GM21825 (cell line): ENCODE measurements at regions not wholly inside any gene's neighbourhood (a gene's known extent, or its start where the extent isn't known, plus 50 kb on each side); places are given as distances from the start of the nearest gene placed in this dataset.
"Not testable (repeated sequence)": the region's sequence is repeated elsewhere in the genome, so short reads cannot be mapped to it uniquely, and the experiment has no call there.

Experiments used
- ATAC-seq: cut with Tn5 transposase; IDR thresholded peaks from one replicate; pipeline ENCODE4 v1.9.1; 2021; ENCODE audit warnings: mild to moderate bottlenecking, moderate library complexity; ENCODE audit not compliant: unreplicated experiment

DNA sequence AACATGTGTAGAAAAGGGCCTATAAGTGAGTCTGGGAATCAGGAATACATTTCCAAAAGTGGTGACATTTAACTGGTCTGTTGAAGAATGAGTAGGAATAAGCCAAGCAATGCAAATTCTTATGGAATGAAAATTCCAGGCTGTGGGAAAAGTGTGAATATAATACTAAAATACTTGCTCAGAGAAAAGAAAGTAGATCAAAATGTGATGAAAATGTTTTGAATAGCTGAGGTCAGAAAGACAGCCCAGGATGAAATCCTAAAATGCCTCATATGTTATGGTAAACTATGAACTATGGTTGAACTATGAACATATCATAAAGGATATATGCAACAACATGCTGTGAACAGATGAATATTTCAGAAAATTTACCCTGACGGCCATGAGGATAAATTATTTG, 688.3 kb upstream of the FAT3 start:
- no peak for ATAC-seq

DNA sequence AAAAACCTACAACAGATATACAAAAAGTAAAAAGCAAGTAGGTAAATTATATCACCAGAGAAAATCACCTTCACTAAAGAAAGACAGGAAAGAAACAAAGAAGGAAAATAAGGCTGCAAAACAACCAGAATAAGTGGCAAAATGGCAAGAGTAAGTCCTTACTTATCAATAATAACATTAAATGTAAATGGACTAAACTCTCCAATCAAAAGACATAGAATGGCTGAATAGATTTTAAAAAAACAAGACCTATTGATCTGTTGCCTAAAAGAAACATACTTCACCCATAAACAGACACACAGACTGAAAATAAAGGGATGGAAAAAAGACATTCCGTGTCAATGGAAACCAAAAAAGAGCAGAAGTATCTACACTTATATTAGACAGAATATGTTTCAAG, 695.7 kb upstream of the FAT3 start:
- no peak for ATAC-seq

DNA sequence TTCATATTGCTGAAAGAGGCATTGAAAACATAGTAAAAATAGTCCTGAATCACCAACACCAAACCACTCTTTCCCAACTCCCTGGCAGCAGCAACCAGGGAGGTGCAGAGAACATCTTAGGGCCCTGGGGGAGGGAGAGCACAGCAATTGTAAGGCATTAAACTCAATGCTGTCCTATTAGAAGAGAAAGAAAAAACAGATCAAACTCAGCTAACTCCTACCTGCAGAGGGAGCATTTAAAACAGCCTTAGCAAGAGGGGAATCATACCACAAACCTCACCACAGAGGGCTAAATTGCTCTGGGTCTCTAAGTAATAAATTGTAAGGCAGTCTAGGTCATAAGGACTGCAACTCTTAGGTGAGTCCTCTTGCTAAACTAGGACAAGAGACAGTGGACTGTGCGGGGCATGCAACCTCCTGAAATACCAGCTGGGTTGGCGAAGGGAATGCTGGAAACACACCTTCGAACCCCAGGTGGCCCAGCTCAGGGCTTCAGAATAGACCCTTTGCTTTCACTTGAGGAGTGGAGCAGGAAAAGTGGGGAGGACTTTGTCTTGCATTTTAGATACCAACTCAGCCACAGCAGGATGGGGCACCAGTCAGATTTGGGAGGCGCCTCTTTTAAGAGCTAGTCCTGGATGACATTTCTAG, 697.1 kb upstream of the FAT3 start:
- ATAC-seq: no peak

DNA sequence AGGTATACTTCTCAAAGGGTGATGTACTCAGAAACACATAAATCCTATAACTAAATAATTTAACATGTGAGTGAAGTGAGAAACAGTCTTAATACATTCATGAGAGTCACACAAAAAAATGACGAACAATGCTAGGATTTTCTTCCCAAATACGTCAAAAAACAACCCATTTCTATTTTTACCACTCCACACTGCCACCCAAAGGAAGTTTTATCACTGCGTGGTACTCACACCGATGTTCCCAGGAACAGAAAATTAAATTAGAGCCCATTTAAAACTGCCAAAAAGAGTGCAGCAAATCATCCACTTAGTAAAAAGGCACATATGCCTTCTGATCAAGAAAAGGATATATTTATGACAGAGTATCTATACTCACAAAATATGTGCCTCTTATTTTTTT, 710.9 kb upstream of the FAT3 start:
- ATAC-seq: no peak

DNA sequence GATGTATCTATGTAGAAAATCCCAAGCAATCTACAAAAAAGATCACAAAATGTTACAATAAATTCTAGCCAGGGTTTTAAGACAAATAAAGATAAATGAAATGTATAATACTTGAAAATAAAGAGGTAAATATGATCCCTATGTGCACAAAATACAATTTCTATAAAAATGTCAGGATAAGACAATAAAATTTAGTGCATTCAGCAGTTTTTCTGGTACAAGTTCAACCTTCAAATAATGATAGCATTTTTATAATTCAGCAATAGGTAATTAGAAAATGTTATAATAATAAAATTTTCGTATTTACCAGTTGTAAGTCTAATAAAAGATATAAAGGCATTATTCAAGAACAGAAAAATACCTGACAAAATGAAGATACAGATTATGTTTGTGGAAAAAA, 726.8 kb upstream of the FAT3 start:
- ATAC-seq: no peak

DNA sequence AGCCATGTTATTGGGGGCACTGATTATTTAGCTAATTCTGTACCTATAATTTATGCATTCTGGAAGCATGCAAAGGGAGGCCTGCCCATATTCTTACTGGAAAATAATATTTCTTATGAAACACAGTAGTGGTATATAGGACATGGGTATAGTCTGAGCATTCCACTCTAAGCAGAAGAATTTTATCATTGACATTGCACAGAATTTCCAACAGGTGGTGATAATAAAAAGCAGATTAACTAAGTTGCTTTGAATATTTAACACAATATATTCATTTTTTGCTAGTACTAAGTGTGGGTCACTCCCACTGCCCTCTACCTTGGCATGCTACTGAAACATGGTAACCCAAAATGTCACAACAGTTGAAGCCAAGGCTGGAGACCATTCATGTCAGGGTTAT, 728.8 kb upstream of the FAT3 start:
- no peak for ATAC-seq

DNA sequence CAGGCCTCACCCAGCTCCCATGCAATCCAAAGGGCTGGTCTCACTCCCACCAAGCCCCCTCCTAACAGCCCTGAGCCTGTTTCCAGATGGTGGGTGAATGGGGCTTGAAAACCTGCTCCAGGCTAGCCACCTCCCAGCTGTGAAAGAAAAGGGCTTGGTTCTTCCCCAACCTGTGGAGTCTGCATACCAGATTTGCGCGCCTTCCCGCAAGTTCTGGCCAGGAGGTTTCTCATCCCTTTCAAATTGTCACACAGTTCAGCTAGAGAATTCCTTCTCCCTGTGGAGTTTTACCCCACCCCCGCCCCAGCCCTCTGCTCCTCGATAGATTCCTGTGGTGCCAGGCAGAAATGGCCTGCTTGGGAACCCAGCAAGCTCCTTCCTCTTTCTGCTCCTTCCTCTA, 734.6 kb upstream of the FAT3 start:
- ATAC-seq: no peak

DNA sequence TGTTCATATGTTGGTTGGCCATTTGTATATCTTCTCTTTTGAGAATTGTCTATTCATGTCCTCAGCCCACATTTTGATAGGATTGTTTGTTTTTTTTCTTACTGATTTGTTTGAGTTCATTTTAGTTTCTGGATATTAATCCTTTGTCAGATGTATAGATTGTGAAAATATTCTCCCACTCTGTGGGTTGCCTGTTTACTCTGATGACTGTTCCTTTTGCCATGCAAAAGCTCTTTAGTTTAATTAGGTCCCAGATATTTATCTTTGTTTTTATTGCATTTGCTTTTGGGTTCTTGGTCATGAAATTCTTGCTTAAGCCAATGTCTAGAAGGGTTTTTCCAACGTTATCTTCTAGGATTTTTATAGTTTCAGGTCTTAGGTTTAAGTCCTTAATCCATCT, 740.7 kb upstream of the FAT3 start:
- not testable (repeated sequence) for ATAC-seq

DNA sequence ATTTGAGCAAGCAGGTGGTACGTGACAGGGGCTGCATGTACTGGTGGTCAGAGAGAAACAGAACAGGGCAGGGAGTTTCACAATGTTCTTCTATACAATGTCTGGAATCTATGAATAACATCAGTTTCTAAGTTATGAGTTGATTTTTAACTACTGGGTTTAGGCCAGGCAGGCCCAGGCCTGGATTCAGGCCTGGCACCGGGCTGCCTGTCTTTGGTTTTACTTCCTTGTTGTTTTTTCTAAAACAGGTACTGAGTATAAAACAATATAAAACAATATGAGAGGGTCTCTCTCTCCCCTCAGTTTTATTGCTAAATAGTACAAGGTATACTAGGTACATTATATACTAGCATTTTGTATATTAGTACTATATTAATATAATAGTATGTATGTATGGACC, 742.7 kb upstream of the FAT3 start:
- ATAC-seq: not testable (repeated sequence)

DNA sequence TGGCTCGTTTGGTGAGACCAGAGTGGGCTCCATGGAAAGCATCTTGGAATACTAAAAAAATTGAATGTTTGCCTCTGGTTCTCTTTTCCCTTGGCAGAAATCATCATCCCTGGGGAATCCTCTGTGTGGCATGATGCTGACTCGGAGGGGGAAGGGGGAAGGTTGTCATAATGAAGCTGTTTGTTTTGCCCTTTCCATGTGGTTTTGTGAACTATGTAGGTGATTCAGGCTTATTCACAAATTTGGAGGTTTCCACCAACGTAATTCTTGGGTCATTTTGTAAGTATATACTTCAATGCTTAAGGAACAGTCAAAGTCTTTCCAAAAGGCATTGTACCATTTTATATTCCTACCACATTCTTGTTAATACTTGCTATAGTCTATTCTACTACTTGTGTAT, 754.0 kb upstream of the FAT3 start:
- ATAC-seq: no peak

DNA sequence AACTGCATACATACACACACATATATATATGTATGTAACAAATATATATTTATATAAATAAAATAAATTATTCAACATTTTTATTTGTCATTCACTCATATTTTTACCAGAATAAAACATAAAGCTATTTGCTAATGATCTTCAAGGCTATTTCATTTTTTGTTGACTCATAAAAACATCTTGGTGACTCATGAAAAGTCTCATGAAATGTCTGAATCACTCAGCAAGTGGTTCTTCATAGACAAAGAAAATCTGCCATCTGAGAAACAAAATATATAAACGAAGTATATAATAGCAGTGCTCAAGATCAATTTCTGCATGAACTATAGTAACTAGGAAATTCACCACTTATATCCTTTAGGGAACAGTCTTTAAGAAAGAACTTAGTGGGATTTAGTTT, 764.8 kb upstream of the FAT3 start:
- ATAC-seq: no peak

DNA sequence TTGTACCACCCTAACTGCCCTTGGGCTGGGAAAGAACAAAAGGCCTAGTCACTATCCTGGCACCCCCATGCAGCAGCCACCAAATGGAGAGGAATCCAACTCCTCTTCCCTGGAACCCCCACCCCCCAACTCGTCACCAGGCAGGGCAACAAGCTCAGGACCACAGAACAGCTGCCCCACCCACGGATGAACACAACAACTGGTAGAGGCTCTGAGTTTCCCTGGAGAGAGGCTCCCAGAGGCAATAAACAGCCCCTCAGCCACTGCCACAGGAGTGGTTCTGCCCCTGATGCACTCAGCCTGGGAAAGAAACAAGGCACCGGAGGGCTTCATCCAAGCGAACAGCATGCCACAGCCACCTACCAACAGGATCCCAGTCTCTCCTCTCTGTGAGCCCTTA, 778.4 kb upstream of the FAT3 start:
- ATAC-seq: no peak

DNA sequence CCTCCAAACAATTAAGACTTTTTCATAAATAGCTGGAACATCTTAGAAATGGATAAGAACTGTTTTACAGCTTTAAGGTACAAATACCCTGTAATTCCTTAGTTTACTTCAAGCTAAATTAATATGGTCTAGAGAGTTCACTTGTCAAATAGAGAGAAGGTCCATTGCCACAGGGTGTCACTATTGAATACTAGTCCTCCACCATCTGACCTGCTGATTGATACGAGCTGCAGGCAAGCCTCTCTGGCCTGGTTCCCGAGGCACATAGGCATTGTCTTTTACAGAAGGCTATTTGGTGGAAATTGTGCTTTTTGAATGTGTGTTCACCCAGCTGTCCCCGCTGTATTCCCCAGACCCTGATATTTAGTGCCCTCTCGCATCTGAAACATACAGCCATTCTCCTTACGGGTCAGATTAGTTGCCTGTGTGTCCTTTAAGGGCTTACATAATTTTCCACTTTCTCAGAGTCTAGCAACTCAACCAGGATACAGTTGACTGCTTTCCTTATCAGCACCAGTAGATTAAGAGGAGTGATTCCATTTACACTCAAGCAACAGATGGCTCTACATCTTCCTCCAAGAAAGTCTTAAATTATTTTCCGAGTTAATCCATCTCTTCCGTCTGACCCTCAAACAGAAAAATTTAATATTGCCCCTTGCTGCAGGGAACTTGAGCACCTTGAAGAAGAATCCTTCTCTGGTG, 788.8 kb upstream of the FAT3 start:
- no peak for ATAC-seq

DNA sequence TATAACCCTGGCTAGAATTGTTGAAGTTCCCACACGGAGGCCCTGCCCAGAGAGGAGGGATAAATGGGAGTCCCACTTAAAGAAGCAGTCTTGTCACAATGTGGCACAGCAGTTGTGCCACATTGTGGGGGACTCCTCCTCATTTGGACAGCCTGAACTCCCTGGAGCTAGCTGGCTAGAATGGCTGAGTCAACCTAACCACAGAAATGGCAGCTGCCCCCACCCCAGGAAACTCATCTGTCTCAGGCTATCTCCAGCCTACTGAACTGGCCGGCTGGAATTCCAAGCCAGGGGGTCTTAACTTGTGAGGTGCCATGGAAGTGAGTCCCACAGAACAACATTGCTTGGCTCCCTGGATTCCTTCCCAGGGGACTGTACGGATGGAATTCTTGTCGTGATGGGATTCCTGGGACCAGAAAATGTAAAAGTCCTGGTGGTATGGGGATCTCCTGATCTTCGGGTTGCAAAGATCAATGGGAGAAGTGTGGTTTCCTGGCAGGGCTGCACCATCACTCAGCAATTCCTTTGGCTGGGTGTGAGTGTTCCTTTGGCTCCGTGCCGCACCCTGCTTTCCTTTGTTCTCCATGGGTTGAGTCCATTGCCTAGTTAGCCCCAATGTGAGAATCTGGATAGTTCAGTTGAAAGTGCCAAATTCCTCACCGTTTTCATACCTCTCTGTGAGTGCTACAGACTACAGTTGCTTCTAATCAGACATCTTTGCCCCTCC, 791.2 kb upstream of the FAT3 start:
- no peak for ATAC-seq

DNA sequence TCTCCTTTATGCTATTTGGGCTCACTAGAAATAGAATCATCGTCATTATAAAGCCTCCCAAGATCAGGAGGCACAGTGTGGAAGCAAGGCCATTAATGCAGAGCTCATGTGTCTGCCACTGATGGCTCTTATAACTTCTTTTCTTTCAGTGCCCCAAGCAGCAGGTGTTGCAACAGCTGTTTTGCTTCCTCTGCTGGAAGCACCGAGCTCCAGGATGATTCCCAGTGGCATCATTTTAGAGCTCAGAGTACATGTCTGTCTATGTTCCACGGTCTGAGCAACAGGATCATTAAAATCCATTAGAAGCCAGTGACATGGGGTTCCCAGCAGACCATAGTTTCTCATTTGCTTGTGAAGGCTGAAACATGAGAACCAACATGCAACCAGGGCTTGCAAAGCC, 803.0 kb upstream of the FAT3 start:
- ATAC-seq: no peak

DNA sequence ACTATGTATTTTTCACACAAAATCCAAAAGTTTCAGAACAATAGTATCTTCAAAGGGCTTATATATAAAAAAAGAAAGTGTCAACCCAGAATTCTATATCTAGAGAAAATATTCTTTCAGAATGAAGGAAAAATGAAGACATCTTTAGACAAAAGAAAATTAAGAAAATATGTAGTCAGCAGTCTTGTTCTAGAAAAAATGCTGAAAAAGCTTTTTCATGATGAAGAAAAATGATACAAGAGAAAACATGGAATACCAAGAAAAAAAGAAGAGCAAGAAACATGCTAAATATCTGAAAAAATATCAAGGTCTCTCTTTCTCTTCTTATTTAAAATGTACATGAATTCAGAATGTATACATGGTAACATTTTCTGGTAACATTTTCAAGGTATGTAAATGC, 816.8 kb upstream of the FAT3 start:
- no peak for ATAC-seq

DNA sequence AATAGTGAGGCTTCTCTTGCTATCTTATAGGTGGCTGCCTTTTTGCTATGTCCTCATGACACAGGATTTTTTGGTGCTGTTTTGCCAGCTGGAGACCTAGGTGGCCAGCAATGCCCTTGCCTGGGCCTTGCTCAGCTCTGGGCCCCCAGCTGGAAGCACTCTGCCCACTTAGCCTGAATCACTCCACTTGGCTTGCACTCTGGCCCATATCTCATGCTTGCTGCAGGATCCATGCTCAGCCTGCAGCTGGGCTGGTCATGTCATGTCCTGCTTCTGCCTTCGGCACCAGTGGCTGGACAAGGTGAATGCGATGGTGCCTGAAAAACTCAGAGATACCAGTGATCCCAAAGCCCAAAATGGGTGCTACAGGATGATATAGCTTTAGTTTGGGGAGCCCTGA, 818.6 kb upstream of the FAT3 start:
- ATAC-seq: no peak

DNA sequence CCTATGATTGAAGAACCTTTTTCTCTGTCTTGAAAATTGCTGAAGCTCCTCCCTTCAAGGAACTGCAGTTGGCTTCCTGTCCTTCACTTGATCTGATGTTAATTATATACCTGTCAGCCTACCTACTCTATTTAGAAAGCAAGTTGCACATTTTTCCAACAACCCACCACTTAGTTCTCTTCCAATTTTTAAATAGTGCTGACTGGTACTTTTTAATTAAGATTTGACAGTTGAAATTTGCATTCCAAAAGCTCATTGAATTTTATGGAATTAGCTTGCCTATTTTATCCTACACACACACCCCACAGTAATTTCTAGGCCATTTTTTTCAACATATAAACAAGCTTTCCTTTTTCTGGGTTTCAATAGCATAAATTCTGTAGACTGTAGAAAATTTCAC, 820.3 kb upstream of the FAT3 start:
- ATAC-seq: no peak

DNA sequence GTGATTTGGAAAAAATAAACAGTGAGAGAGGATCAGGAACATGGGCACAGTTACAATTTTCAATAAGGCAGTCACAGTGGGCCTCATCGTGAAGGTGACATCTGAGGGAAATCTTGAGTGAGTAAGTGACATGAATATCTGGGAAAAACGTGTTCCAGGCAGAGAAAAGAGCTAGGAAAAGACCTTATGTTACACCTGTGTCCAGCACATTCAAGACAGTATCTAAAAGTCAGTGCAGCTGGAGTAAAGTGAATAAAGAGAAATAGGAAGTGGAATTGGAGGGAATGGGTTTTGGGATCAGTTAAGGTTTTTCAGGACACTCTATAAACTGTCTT, 827.5 kb upstream of the FAT3 start:
- ATAC-seq: no peak

DNA sequence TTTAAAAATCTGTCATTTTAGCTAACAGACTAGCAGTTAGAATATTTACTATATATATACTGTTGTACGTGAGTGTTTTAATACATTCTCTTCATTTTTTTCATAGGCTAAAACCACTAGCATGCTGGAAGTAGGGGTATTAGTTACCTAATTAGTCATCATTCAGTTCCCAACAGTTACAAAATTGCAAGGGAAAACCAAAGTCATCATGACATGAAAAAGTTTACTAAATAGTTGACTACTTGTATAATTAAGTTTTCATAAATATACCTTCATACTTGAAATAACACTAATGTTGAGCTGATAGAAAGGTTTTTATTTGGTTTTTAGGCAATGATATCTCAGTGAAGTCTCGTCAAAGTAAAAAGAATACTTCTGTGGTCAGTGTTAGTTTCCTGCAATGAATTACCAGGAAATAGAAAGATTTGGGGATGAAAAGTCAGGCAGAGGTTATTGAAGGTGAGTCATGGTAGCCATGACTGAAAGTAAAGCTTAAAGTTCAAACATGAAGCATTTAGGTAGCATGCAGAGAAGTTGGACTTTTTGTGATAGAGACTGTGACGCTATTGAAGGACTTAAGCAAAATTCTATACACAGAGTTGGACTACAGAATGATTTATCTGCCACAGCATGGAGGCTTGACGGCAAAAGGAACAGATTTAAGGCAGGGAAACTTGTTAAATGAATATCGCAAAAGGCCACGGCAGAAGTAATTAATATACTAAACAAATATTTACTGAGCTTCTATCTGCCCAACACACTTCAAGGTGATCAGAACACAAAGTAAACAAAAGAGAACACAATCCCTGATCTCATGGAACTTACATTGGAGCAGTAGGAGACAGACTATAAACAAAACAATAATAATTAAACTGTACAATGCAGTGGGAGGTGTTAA, 828.1 kb upstream of the FAT3 start:
- ATAC-seq: no peak

DNA sequence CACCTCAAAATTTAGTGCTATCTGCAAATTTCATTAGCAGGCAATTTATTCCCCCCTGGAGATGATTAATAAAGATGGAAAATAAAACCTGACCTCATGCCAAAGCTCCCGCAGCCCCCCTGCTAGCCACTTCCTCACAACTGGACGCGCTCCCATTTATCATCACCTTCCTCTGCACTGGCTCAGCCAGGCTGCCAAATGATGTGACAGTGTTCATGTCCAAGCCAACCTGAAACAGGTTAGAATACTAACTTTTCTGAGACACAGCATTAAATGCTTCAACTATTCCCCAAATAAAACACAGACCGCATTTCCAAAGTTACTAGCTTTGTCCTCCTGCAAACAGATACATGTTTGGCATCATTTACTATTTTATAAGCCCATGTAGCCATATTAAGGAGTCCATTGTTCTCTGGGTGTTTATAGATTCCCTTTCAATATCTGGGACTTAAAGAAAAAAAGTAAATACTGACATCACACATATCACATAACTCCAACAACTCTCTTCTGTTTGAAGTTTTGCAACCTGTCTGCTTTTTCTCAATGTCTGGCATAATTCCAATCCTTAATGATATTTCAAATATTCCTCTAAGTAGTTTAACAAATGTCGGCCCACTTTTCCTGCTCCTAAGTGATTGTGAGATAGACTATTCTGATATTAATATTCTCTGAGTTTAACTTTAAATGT, 829.7 kb upstream of the FAT3 start:
- no peak for ATAC-seq
